ENCODE measurements at regions not wholly inside any gene's neighbourhood (a gene's known extent, or its start where the extent isn't known, plus 50 kb on each side); places are given as distances from the start of the nearest gene placed in this dataset.

DNA sequence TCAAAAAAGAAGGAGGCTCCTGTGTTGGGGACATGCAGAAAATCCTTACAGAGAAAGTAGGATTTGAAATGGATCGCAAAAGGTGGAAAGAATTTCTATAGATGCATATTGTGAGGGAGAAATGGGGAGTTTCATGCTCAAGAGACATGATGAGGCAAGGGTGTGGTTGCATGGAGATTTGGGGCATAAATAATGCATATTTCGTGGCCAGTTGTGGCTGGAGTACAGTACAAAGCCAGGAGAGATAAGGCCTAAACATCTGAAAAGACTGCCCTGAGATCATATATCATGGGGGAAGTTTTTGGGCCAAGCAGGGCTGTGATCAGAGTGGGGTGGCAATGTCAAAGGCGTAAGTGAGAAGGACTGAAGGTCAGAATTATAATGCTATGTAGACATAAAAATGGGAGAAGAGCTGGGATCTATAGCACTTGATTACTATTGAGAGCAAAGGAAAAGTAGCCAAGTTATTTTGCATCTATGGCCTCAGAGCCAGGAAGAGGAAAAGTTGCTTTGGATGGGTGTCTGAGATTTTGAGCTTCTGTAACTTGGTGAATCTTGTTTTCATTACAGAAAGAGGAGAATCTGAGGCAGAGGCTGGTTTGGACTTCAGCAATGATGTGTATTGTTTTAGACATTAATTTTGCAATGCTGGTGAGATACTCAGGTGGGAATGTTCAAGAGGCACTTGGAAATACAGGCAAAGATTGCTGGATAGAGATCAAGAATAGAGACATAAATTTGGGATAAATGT, 166.6 kb downstream of the INHBA start:
- peaks cover 0 to 11% (median 0%) of the 10 kb centered on the region in 4 donors for H3K4me1 ChIP-seq
- TF ChIP-seq CTCF (IDR thresholded peaks at IDR 0.05) (no peak), POLR2A (IDR thresholded peaks at IDR 0.05) (no peak)
- intact Hi-C loops (cut with DNase I), result no loop called here
- ATAC-seq (no peak), DNase-seq (no peak)
- 81% methylated on average over 3 of the region's 3 CpGs for WGBS (ENCODE audit: insufficient coverage, low coverage, low lambda C conversion rate, missing lambda C conversion rate)
- H3K4me3 ChIP-seq, result no peak overlapping the region
- H3K27me3 ChIP-seq, result no peaks in the 10 kb centered on the region
- H3K36me3 ChIP-seq, result no peaks in the 10 kb centered on the region
- H3K27ac ChIP-seq, result no peak overlapping the region
- no peaks in the 10 kb centered on the region for H3K9me3 ChIP-seq

GRCh38 chr7:41529831-41530230, 173.1 kb downstream of the INHBA start:
- Histone ChIP-seq H3K9me3 (no peaks in the 10 kb centered on the region), H3K36me3 (no peaks in the 10 kb centered on the region), H3K27me3 (no peaks in the 10 kb centered on the region), H3K4me3 (no peak overlapping the region), H3K4me1 (no peaks in the 10 kb centered on the region), H3K27ac (no peak overlapping the region)
- DNase-seq (no peak), ATAC-seq (no peak)
- WGBS (ENCODE audit: insufficient coverage, low coverage, low lambda C conversion rate, missing lambda C conversion rate), result 45% methylated on average over 2 of the region's 6 CpGs
- intact Hi-C loops (cut with DNase I), result no loop called here
- no peak for TF ChIP-seq CTCF (IDR thresholded peaks at IDR 0.05)
- no peak for TF ChIP-seq POLR2A (IDR thresholded peaks at IDR 0.05)

- H3K4me3 ChIP-seq, result no peak overlapping the region
- H3K27ac ChIP-seq, result no peak overlapping the region
- intact Hi-C loops (cut with DNase I), result no loop called here
- H3K9me3 ChIP-seq, result no peaks in the 10 kb centered on the region
- H3K4me1 ChIP-seq, result no peaks in the 10 kb centered on the region
- ATAC-seq, result no peak
- no peak for DNase-seq
- H3K36me3 ChIP-seq, result no peaks in the 10 kb centered on the region
- TF ChIP-seq POLR2A (IDR thresholded peaks at IDR 0.05) (no peak), CTCF (IDR thresholded peaks at IDR 0.05) (no peak)
- H3K27me3 ChIP-seq, result no peaks in the 10 kb centered on the region
- WGBS (ENCODE audit: insufficient coverage, low coverage, low lambda C conversion rate, missing lambda C conversion rate), result 52% methylated on average over 4 of the region's 4 CpGs
Measured at GRCh38 chr7:41524876-41525275, 178.0 kb downstream of the INHBA start.

DNA sequence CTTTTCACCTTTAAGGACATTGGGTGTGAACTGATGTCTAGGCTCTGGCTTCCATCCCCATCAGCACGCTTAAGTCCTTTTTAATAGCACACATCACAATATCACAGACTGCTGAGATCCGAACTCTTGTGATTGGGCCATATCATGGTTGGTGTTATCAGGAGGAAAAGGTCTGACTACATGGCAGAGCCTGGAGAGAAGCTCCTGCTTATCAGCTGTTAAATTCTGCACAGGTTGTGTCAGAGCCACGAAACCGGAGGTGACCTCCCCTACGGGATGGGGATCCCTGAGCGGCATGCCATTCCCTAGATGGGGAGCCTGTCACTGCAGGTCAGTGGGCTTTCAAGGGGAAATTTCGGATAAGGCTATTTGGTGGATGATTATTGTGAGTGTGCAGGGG, 182.4 kb downstream of the INHBA start:
- 90% methylated on average over 2 of the region's 7 CpGs for WGBS (ENCODE audit: insufficient coverage, low coverage, low lambda C conversion rate, missing lambda C conversion rate)
- no peak for DNase-seq
- H3K27me3 ChIP-seq, result no peaks in the 10 kb centered on the region
- no peak for ATAC-seq
- no peaks in the 10 kb centered on the region for H3K9me3 ChIP-seq
- TF ChIP-seq POLR2A (IDR thresholded peaks at IDR 0.05) (no peak), CTCF (IDR thresholded peaks at IDR 0.05) (no peak)
- intact Hi-C loops (cut with DNase I), result no loop called here
- no peaks in the 10 kb centered on the region for H3K4me1 ChIP-seq
- H3K36me3 ChIP-seq, result no peaks in the 10 kb centered on the region
- H3K27ac ChIP-seq, result no peak overlapping the region
- H3K4me3 ChIP-seq, result no peak overlapping the region

All from right lobe of liver (tissue), 6 donors.